HepG2 (cell line): ENCODE measurements at regions not wholly inside any gene's neighbourhood (a gene's known extent, or its start where the extent isn't known, plus 50 kb on each side); places are given as distances from the start of the nearest gene placed in this dataset.
A peak's percentile ranks its signal among the peaks of the same experiment; 100 is the strongest.

Source experiments
- ARID5B ChIP-seq: IDR thresholded peaks from 2 replicates; pipeline ENCODE4 v1.4.0; 2020; ENCODE audit warnings: mild to moderate bottlenecking, missing genetic modification reagents
- BRCA1 ChIP-seq: sonication (generic); formaldehyde crosslinking; IDR thresholded peaks from 2 replicates; pipeline ENCODE4 v1.4.0; 2020; ENCODE audit warnings: missing genetic modification reagents
- MAFG ChIP-seq: sonication (generic); formaldehyde crosslinking; IDR thresholded peaks from 2 replicates; pipeline ENCODE4 v1.5.1; 2020; ENCODE audit warnings: mild to moderate bottlenecking, missing genetic modification reagents
- PHB2 ChIP-seq: fragments of 450-650 bp; IDR thresholded peaks from 2 replicates; pipeline ENCODE4 v1.6.1; 2018; ENCODE audit not compliant: partially characterized antibody
- RARG ChIP-seq: sonication (generic); formaldehyde crosslinking; IDR thresholded peaks from 2 replicates; pipeline ENCODE4 v1.4.0; 2020; ENCODE audit warnings: low read depth, mild to moderate bottlenecking, missing genetic modification reagents
- RFX5 ChIP-seq: IDR thresholded peaks from 2 replicates; pipeline ENCODE4 v1.6.1; 2011; ENCODE audit warnings: low read depth, low read length, improper control_type of control experiment
- SAP130 ChIP-seq: IDR thresholded peaks from 2 replicates; pipeline ENCODE4 v1.6.1; 2016; ENCODE audit warnings: low read depth
- SMAD1 ChIP-seq: sonication (generic); formaldehyde crosslinking; IDR thresholded peaks from 2 replicates; pipeline ENCODE4 v1.4.0; 2020; ENCODE audit warnings: missing genetic modification reagents, low read depth, mild to moderate bottlenecking, borderline replicate concordance
- SNAPC4 ChIP-seq: sonication (generic); formaldehyde crosslinking; IDR thresholded peaks from 2 replicates; pipeline ENCODE4 v1.4.0; 2020; ENCODE audit warnings: mild to moderate bottlenecking, missing genetic modification reagents
- TF ChIP-seq, protein P1 (sequence below): sonication (generic); formaldehyde crosslinking; IDR thresholded peaks from 2 replicates; pipeline ENCODE4 v1.5.0; 2020; ENCODE audit warnings: mild to moderate bottlenecking, missing genetic modification reagents, borderline replicate concordance
- TF ChIP-seq, protein P2 (sequence below): sonication (generic); formaldehyde crosslinking; IDR thresholded peaks from 2 replicates; pipeline ENCODE4 v1.4.0; 2020; ENCODE audit warnings: mild to moderate bottlenecking, missing genetic modification reagents

GRCh38 chr15:67915461-67916374 lies 75.9 kb upstream of the RNU6-1 start (continued):
- TF ChIP-seq, protein P1, sequence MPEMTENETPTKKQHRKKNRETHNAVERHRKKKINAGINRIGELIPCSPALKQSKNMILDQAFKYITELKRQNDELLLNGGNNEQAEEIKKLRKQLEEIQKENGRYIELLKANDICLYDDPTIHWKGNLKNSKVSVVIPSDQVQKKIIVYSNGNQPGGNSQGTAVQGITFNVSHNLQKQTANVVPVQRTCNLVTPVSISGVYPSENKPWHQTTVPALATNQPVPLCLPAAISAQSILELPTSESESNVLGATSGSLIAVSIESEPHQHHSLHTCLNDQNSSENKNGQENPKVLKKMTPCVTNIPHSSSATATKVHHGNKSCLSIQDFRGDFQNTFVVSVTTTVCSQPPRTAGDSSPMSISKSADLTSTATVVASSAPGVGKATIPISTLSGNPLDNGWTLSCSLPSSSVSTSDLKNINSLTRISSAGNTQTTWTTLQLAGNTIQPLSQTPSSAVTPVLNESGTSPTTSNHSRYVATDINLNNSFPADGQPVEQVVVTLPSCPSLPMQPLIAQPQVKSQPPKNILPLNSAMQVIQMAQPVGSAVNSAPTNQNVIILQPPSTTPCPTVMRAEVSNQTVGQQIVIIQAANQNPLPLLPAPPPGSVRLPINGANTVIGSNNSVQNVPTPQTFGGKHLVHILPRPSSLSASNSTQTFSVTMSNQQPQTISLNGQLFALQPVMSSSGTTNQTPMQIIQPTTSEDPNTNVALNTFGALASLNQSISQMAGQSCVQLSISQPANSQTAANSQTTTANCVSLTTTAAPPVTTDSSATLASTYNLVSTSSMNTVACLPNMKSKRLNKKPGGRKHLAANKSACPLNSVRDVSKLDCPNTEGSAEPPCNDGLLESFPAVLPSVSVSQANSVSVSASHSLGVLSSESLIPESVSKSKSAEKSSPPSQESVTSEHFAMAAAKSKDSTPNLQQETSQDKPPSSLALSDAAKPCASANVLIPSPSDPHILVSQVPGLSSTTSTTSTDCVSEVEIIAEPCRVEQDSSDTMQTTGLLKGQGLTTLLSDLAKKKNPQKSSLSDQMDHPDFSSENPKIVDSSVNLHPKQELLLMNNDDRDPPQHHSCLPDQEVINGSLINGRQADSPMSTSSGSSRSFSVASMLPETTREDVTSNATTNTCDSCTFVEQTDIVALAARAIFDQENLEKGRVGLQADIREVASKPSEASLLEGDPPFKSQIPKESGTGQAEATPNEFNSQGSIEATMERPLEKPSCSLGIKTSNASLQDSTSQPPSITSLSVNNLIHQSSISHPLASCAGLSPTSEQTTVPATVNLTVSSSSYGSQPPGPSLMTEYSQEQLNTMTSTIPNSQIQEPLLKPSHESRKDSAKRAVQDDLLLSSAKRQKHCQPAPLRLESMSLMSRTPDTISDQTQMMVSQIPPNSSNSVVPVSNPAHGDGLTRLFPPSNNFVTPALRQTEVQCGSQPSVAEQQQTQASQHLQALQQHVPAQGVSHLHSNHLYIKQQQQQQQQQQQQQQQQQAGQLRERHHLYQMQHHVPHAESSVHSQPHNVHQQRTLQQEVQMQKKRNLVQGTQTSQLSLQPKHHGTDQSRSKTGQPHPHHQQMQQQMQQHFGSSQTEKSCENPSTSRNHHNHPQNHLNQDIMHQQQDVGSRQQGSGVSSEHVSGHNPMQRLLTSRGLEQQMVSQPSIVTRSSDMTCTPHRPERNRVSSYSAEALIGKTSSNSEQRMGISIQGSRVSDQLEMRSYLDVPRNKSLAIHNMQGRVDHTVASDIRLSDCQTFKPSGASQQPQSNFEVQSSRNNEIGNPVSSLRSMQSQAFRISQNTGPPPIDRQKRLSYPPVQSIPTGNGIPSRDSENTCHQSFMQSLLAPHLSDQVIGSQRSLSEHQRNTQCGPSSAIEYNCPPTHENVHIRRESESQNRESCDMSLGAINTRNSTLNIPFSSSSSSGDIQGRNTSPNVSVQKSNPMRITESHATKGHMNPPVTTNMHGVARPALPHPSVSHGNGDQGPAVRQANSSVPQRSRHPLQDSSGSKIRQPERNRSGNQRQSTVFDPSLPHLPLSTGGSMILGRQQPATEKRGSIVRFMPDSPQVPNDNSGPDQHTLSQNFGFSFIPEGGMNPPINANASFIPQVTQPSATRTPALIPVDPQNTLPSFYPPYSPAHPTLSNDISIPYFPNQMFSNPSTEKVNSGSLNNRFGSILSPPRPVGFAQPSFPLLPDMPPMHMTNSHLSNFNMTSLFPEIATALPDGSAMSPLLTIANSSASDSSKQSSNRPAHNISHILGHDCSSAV (CRISPR knock-in tag): no peak
- TF ChIP-seq RARG (CRISPR knock-in tag): no peak
- TF ChIP-seq PHB2: no peak
- TF ChIP-seq SNAPC4: no peak
- no peak for TF ChIP-seq BRCA1
- TF ChIP-seq SMAD1 (CRISPR knock-in tag): no peak
- TF ChIP-seq, protein P2, sequence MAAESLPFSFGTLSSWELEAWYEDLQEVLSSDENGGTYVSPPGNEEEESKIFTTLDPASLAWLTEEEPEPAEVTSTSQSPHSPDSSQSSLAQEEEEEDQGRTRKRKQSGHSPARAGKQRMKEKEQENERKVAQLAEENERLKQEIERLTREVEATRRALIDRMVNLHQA (CRISPR knock-in tag): no peak
- TF ChIP-seq SAP130 (CRISPR knock-in tag): peak; percentile 76
- no peak for TF ChIP-seq MAFG (CRISPR knock-in tag)
- TF ChIP-seq RFX5: no peak
- peak; percentile 95 for TF ChIP-seq ARID5B (CRISPR knock-in tag)
